ENCODE measurements at regions not wholly inside any gene's neighbourhood (a gene's known extent, or its start where the extent isn't known, plus 50 kb on each side); places are given as distances from the start of the nearest gene placed in this dataset.

GRCh38 chr4:36709991-36710390 is 428.6 kb downstream of the DTHD1 start:
- no peak for DNase-seq
- H3K36me3 ChIP-seq = no peaks in the 10 kb centered on the region
- no peak overlapping the region for H3K27ac ChIP-seq
- TF ChIP-seq POLR2A (IDR thresholded peaks at IDR 0.05) (no peak), CTCF (IDR thresholded peaks at IDR 0.05 in 8 of 11, conservative IDR thresholded peaks at IDR 0.05 in 3 of 11) (no peak), POLR2AphosphoS5 (IDR thresholded peaks at IDR 0.05) (no peak)
- H3K27me3 ChIP-seq (replicated peaks in 1 of 7) = no peaks in the 10 kb centered on the region
- intact Hi-C loops (cut with DNase I; ENCODE audit: low total_unique reads) = no loop called here
- 65 to 81% (median 67%) methylated on average over 4 of the region's 4 CpGs for WGBS, 5 donors
- no peaks in the 10 kb centered on the region for H3K4me1 ChIP-seq
- H3K9me3 ChIP-seq = peaks cover 0 to 6% (median 0%) of the 10 kb centered on the region in 8 donors
- no peak overlapping the region for H3K4me3 ChIP-seq

DNA sequence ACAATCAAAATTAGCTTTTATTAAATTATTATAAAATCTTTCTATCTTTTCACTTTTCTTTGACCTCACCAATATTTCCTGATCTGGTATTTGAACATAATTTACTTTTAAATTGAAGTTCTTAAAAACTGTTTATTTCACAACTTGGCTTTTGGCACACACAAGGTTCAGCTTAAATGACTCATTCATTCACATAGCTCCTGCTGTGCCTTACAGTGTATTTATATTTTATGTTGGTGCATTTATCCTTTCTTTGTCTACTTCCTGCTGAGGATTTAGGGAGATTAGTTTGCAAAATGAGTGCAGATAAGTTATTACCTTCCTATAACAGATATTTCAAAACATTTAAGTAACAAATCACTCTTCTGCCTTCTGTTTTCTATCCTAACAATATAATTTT is 430.6 kb downstream of the DTHD1 start:
- Histone ChIP-seq H3K4me1 (no peaks in the 10 kb centered on the region), H3K9me3 (peaks cover 0 to 4% (median 0%) of the 10 kb centered on the region in 8 donors), H3K27me3 (replicated peaks in 1 of 7) (no peaks in the 10 kb centered on the region), H3K4me3 (no peak overlapping the region), H3K36me3 (no peaks in the 10 kb centered on the region), H3K27ac (no peak overlapping the region)
- no peak for TF ChIP-seq POLR2A (IDR thresholded peaks at IDR 0.05)
- no peak for TF ChIP-seq CTCF (IDR thresholded peaks at IDR 0.05 in 8 of 11, conservative IDR thresholded peaks at IDR 0.05 in 3 of 11)
- no peak for TF ChIP-seq POLR2AphosphoS5 (IDR thresholded peaks at IDR 0.05)
- intact Hi-C loops (cut with DNase I; ENCODE audit: low total_unique reads) = no loop called here
- no peak for DNase-seq

DNA sequence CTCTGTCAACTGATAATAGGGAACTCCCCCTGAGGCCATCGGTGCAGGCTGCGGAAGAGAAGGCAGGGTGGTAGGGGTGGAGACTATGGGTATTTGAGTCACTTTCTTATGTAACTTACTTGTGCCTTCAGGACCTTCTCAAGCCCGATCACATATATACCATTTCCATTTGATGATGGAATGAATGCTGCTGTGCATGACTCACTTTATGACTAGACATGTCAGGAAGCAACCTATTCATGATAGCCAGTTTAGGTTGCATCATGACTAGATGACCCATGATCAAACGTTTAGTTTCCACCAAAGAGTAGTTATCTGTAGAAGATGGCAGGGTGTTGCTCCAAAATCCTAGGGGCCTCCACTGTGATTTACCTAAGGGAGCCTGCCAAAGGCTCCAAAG is 435.5 kb downstream of the DTHD1 start:
- Histone ChIP-seq H3K4me3 (no peak overlapping the region), H3K27ac (no peak overlapping the region), H3K9me3 (no peaks in the 10 kb centered on the region), H3K4me1 (no peaks in the 10 kb centered on the region), H3K36me3 (no peaks in the 10 kb centered on the region), H3K27me3 (replicated peaks in 1 of 7) (no peaks in the 10 kb centered on the region)
- no peak for DNase-seq
- 87 to 96% (median 91%) methylated on average over 4 of the region's 4 CpGs for WGBS, 5 donors
- intact Hi-C loops (cut with DNase I; ENCODE audit: low total_unique reads) = no loop called here
- TF ChIP-seq POLR2AphosphoS5 (IDR thresholded peaks at IDR 0.05) = no peak

- intact Hi-C loops (cut with DNase I; ENCODE audit: low total_unique reads) = no loop called here
- Histone ChIP-seq H3K4me3 (no peak overlapping the region), H3K36me3 (no peaks in the 10 kb centered on the region), H3K9me3 (no peaks in the 10 kb centered on the region), H3K27me3 (replicated peaks in 1 of 7) (no peaks in the 10 kb centered on the region), H3K4me1 (no peaks in the 10 kb centered on the region), H3K27ac (no peak overlapping the region)
- WGBS, 5 donors = 72 to 90% (median 82%) methylated on average over 3 of the region's 3 CpGs
- no peak for DNase-seq
- TF ChIP-seq CTCF (IDR thresholded peaks at IDR 0.05 in 8 of 11, conservative IDR thresholded peaks at IDR 0.05 in 3 of 11) = no peak
- no peak for TF ChIP-seq POLR2AphosphoS5 (IDR thresholded peaks at IDR 0.05)
- TF ChIP-seq POLR2A (IDR thresholded peaks at IDR 0.05) = no peak
Observed at GRCh38 chr4:36719425-36719824, 438.0 kb downstream of the DTHD1 start.

DNA sequence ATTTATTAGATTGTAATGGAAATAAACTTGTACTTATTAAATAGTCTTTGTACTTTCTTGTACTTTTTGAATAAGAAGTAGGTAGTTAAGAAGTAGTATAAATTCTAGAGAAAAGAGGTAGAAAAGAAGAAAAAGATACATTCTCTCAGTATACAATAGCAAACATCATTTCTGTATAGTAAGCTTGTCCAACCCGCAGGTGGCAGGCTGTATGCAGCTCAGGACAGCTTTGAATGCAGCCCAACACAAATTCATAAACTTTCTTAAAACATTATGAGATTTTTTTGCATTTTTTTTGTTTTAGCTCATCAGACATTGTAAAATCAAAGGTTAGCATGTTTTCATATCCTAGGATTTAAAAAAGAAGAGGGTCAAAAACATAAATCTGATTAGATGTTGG is 441.6 kb downstream of the DTHD1 start:
- H3K9me3 ChIP-seq = no peaks in the 10 kb centered on the region
- no peaks in the 10 kb centered on the region for H3K36me3 ChIP-seq
- no peak overlapping the region for H3K4me3 ChIP-seq
- 73 to 90% (median 83%) methylated on average over 1 of the region's 1 CpG for WGBS, 5 donors
- H3K27me3 ChIP-seq (replicated peaks in 1 of 7) = no peaks in the 10 kb centered on the region
- H3K4me1 ChIP-seq = no peaks in the 10 kb centered on the region
- DNase-seq = no peak
- TF ChIP-seq POLR2A (IDR thresholded peaks at IDR 0.05) = no peak
- TF ChIP-seq POLR2AphosphoS5 (IDR thresholded peaks at IDR 0.05) = no peak
- TF ChIP-seq CTCF (IDR thresholded peaks at IDR 0.05 in 8 of 11, conservative IDR thresholded peaks at IDR 0.05 in 3 of 11) = no peak
- intact Hi-C loops (cut with DNase I; ENCODE audit: low total_unique reads) = no loop called here
- no peak overlapping the region for H3K27ac ChIP-seq
